Mesendoderm (in vitro differentiated cells): ENCODE measurements at regions not wholly inside any gene's neighbourhood (a gene's known extent, or its start where the extent isn't known, plus 50 kb on each side); places are given as distances from the start of the nearest gene placed in this dataset.

Source experiments
- DNase-seq: peaks from one replicate; pipeline ENCODE4 v3.0.0; 2013
- H2AK5ac ChIP-seq: 2 replicates; pipeline ENCODE4 v1.6.1; 2013; ENCODE audit warnings: low read length, inconsistent platforms
- H2BK120ac ChIP-seq: 2 replicates; pipeline ENCODE4 v1.6.1; 2013; ENCODE audit warnings: low read depth, mild to moderate bottlenecking, low read length, moderate library complexity, mixed read lengths
- H2BK15ac ChIP-seq: replicated peaks from 2 replicates; pipeline ENCODE4 v1.6.1; 2013; ENCODE audit warnings: low read depth, mild to moderate bottlenecking, moderate library complexity
- H2BK5ac ChIP-seq: 2 replicates; pipeline ENCODE4 v1.6.1; 2013; ENCODE audit warnings: low read length, inconsistent platforms
- H3K18ac ChIP-seq: 2 replicates; pipeline ENCODE4 v1.6.1; 2013; ENCODE audit warnings: mild to moderate bottlenecking, low read length, mixed read lengths
- H3K23ac ChIP-seq: one replicate; pipeline ENCODE4 v1.6.1; 2013; ENCODE audit warnings: low read length
- H3K27ac ChIP-seq: 2 replicates; pipeline ENCODE4 v1.5.1; 2013; ENCODE audit warnings: low read depth, mild to moderate bottlenecking, inconsistent platforms, low read length, moderate library complexity
- H3K27me3 ChIP-seq: 2 replicates; pipeline ENCODE4 v1.6.1; 2013; ENCODE audit warnings: low read length, control low read depth, mild to moderate bottlenecking, inconsistent platforms; ENCODE audit not compliant: insufficient read depth, poor library complexity
- H3K36me3 ChIP-seq: 2 replicates; pipeline ENCODE4 v1.6.1; 2013; ENCODE audit warnings: low read length, inconsistent platforms; ENCODE audit not compliant: control insufficient read depth, insufficient read depth
- H3K4ac ChIP-seq: one replicate; pipeline ENCODE4 v1.6.1; 2013; ENCODE audit warnings: low read depth, mild to moderate bottlenecking, low read length, moderate library complexity
- H3K4me1 ChIP-seq: 2 replicates; pipeline ENCODE4 v1.6.1; 2013; ENCODE audit warnings: low read depth, low read length, inconsistent platforms; ENCODE audit not compliant: control insufficient read depth
- H3K4me2 ChIP-seq: 2 replicates; pipeline ENCODE4 v1.6.1; 2013; ENCODE audit warnings: low read length
- H3K4me3 ChIP-seq: 2 replicates; pipeline ENCODE4 v1.5.1; 2013; ENCODE audit warnings: mild to moderate bottlenecking, low read length
- H3K56ac ChIP-seq: one replicate; pipeline ENCODE4 v1.6.1; 2013; ENCODE audit warnings: low read length
- H3K79me1 ChIP-seq: 2 replicates; pipeline ENCODE4 v1.6.1; 2013; ENCODE audit warnings: low read length, inconsistent platforms
- H3K79me2 ChIP-seq: 2 replicates; pipeline ENCODE4 v1.6.1; 2013; ENCODE audit warnings: mild to moderate bottlenecking, low read length; ENCODE audit not compliant: control insufficient read depth, insufficient read depth
- H3K9ac ChIP-seq: 2 replicates; pipeline ENCODE4 v1.6.1; 2013; ENCODE audit warnings: low read length, inconsistent platforms
- H4K5ac ChIP-seq: one replicate; pipeline ENCODE4 v1.6.1; 2013; ENCODE audit warnings: low read length
- H4K8ac ChIP-seq: one replicate; pipeline ENCODE4 v1.6.1; 2013; ENCODE audit warnings: low read depth, mild to moderate bottlenecking, control low read depth, low read length, moderate library complexity
- WGBS: extraction: QIAGEN DNeasy Blood & Tissue Kit; methylation state at CpG from one replicate; pipeline ENCODE4 v1.1.7; 2013; ENCODE audit warnings: low lambda C conversion rate, missing lambda C conversion rate; ENCODE audit not compliant: insufficient coverage; ENCODE audit errors: extremely low coverage; 5-methylcytosine and 5-hydroxymethylcytosine counted together

DNA sequence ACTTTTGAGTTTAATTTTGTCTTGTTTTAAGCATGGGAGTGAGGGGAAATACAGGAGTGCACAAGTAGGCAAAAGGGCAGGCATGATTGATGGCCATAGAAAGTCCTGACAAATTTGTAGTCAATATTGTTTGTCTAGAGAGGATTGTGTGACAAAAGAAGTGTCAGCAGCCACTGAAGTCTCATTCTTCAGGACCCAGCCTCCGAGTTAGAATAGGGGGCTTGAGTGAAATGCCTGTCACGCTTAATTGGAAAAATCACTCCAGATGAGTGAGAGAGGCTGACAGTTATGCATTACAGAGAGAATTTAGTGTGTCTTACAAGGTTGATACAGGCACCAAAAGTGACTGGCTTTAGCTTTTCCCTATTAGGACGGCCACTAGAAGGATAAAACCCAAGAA is 81.9 kb upstream of the RPS23 start:
- no peak overlapping the region for H3K27ac ChIP-seq

DNA sequence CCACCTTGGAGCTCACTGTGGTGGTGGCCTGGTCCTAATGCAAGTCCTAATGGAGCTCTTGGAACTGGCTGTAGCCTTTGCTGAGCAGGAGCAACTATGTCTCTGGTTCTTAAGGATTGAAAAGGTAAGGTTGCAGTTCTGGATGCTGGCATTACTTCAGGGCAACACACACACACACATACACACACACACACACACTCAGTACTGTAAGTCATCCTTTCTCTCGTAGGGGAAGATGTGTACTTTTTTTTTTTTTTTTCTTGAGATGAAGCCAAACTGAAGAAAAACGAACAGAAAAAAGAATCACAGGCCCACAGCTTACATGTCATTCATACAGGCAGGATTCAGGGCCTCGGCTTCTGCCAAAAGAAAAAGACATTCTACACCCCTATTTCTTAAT is 81.1 kb upstream of the RPS23 start:
- no peaks in the 10 kb centered on the region for H3K27me3 ChIP-seq
- H3K18ac ChIP-seq: no peak overlapping the region
- no peak for DNase-seq
- no peaks in the 10 kb centered on the region for H3K79me2 ChIP-seq
- no peak overlapping the region for H3K23ac ChIP-seq
- H4K8ac ChIP-seq: no peak overlapping the region
- no peak overlapping the region for H3K9ac ChIP-seq
- H3K4me2 ChIP-seq: no peak overlapping the region
- H3K56ac ChIP-seq: no peak overlapping the region
- H2BK5ac ChIP-seq: no peak overlapping the region
- H4K5ac ChIP-seq: no peak overlapping the region
- no peak overlapping the region for H3K4ac ChIP-seq
- H2AK5ac ChIP-seq: no peak overlapping the region
- peaks cover 2% of the 10 kb centered on the region for H3K4me1 ChIP-seq
- H3K4me3 ChIP-seq: no peak overlapping the region
- no peak overlapping the region for H2BK15ac ChIP-seq
- WGBS: no CpG with 5 or more reads among the region's 3 CpGs
- no peaks in the 10 kb centered on the region for H3K36me3 ChIP-seq
- H3K27ac ChIP-seq: no peak overlapping the region
- H3K79me1 ChIP-seq: no peaks in the 10 kb centered on the region
- no peak overlapping the region for H2BK120ac ChIP-seq

More for the DNA sequence above, 81.9 kb upstream of the RPS23 start:
- Histone ChIP-seq H3K27me3 (no peaks in the 10 kb centered on the region), H3K4me2 (no peak overlapping the region), H3K23ac (no peak overlapping the region), H3K4me1 (peaks cover 2% of the 10 kb centered on the region), H3K56ac (no peak overlapping the region), H3K18ac (no peak overlapping the region), H2BK120ac (no peak overlapping the region), H2AK5ac (no peak overlapping the region), H3K36me3 (no peaks in the 10 kb centered on the region), H3K79me1 (no peaks in the 10 kb centered on the region), H3K4ac (no peak overlapping the region), H2BK5ac (no peak overlapping the region), H3K79me2 (no peaks in the 10 kb centered on the region), H4K5ac (no peak overlapping the region), H4K8ac (no peak overlapping the region), H3K4me3 (no peak overlapping the region), H3K9ac (no peak overlapping the region), H2BK15ac (no peak overlapping the region)
- no peak for DNase-seq
- WGBS: no CpG with 5 or more reads among the region's 3 CpGs

DNA sequence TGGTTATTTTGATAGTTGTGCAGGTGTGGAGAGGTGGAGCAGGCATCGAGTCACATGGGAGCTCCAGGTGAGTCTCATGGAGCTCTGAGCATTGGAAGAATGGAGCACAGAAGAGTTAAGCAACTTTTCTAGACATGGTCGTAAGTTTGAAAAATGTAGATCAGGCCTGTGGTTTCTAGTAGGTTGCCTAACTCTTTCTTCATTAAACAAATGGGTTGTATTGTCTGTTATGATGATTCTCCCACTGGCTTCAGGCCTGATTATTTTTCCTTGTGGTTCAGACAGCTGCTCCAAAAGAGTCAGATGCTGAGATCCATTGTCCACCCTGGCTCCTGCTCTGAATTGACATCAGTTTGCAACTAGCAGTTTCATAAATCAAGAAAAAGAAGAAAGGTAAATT is 80.3 kb upstream of the RPS23 start:
- Histone ChIP-seq H3K27ac (no peak overlapping the region), H3K79me2 (no peaks in the 10 kb centered on the region), H3K56ac (no peak overlapping the region), H3K4me2 (no peak overlapping the region), H3K4me3 (no peak overlapping the region), H2BK15ac (no peak overlapping the region), H3K27me3 (no peaks in the 10 kb centered on the region), H3K4ac (no peak overlapping the region), H4K8ac (peak overlapping the region; percentile 81), H2BK120ac (no peak overlapping the region), H3K18ac (no peak overlapping the region), H3K4me1 (peaks cover 2% of the 10 kb centered on the region), H3K36me3 (no peaks in the 10 kb centered on the region), H3K79me1 (no peaks in the 10 kb centered on the region), H4K5ac (no peak overlapping the region), H3K9ac (no peak overlapping the region), H2BK5ac (no peak overlapping the region), H3K23ac (no peak overlapping the region), H2AK5ac (no peak overlapping the region)
- no peak for DNase-seq
- no CpG with 5 or more reads among the region's 2 CpGs for whole genome bisulfite sequencing

DNA sequence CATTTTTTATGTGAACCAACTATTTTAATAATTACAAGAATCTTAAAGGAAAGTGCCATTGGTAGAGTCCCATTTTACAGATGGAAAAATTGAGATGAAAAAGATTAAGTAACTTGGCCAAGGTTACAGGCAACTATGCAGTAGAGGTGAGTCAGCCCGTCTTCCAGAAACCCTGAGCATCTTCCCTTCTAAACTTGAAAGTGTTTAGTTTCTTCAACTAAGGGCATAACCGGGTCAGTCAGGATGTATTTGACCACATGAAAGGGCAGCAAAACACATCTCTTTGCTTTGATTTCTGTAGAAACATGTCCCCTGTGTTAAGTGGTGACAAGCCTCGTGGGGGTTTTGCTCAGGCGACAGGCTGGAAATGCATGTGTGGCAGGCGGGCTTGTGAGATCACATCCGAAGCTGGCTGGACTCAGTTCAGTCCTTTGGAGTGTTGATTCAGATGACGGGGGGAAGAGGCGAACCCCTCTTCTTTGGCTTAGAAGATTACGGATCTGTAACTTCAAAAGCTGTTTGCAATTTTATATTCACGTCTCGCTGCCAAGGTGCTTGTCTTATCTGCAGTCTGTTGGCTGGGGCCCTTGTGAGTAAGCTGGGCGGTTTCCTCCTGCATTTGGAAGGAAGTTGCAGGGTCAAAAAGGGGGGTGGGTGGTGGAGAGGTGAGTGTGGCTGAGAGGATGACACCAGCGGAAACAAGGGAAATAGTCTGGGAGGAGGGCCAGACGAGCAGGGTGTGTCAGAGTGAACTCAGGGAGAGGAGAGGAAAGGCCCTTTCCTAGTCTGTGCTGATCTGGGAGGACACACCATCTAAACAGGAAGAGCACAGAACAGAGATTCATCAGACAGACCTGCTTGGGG is 78.9 kb upstream of the RPS23 start:
- Histone ChIP-seq H3K27me3 (no peaks in the 10 kb centered on the region), H3K18ac (peak overlapping the region; percentile 19), H3K23ac (no peak overlapping the region), H2AK5ac (no peak overlapping the region), H3K36me3 (no peaks in the 10 kb centered on the region), H3K4ac (no peak overlapping the region), H3K79me1 (no peaks in the 10 kb centered on the region), H3K27ac (no peak overlapping the region), H4K5ac (no peak overlapping the region), H3K4me3 (no peak overlapping the region), H2BK15ac (no peak overlapping the region), H2BK5ac (no peak overlapping the region), H3K4me1 (peaks cover 2% of the 10 kb centered on the region), H3K9ac (no peak overlapping the region), H4K8ac (no peak overlapping the region), H2BK120ac (no peak overlapping the region), H3K56ac (peak overlapping the region; percentile 29), H3K4me2 (no peak overlapping the region), H3K79me2 (no peaks in the 10 kb centered on the region)
- DNase-seq: peak; percentile 81
- no CpG with 5 or more reads among the region's 14 CpGs for WGBS

DNA sequence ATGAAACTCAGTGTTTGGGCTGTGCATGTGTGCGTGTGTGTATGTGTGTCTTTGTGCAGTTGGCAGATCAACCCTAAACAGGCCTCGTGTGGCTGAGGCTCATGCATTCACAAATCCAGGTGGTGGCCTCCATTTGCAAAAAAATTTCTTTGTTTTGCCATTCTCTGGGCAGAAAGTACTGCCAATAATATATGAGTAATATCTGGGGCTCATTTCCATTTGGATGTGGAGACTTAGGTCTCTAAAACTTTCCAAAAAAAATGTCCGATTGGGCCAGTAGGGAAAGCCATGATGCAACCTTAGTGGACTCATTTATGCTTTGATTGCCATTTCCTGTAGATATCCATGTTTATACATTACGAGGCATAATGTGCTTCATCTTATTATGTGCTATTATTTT is 77.9 kb upstream of the RPS23 start:
- Histone ChIP-seq H2BK5ac (no peak overlapping the region), H3K9ac (no peak overlapping the region), H2AK5ac (no peak overlapping the region), H3K18ac (no peak overlapping the region), H4K8ac (no peak overlapping the region), H3K79me2 (no peaks in the 10 kb centered on the region), H3K4me2 (no peak overlapping the region), H3K27ac (no peak overlapping the region), H3K27me3 (no peaks in the 10 kb centered on the region), H3K36me3 (no peaks in the 10 kb centered on the region), H3K4me1 (peaks cover 2% of the 10 kb centered on the region), H3K4me3 (no peak overlapping the region), H3K56ac (no peak overlapping the region), H3K4ac (no peak overlapping the region), H3K79me1 (no peaks in the 10 kb centered on the region), H3K23ac (no peak overlapping the region), H2BK120ac (no peak overlapping the region), H4K5ac (no peak overlapping the region), H2BK15ac (no peak overlapping the region)
- WGBS: no CpG with 5 or more reads among the region's 4 CpGs
- DNase-seq: no peak

DNA sequence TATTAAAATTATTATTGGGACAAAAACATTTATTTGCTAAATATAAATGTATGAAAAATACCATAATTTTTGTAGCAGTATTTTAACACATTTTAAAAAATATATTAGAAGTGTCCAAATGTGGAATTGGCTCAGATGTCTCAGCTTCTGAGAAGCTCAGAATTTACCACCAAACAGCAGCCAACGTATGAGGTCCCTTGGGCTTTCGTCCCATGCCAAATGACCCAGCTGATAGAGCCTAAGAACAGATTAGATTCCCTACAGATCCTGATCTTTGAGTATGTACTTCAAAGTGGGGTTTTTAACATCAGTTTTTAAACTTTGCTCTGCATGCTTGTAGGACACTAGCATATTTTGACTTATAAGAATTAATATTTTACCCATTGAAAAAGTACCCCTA is 77.3 kb upstream of the RPS23 start:
- Histone ChIP-seq H3K79me2 (no peaks in the 10 kb centered on the region), H2BK5ac (no peak overlapping the region), H3K9ac (no peak overlapping the region), H3K4me1 (peaks cover 2% of the 10 kb centered on the region), H3K79me1 (no peaks in the 10 kb centered on the region), H3K23ac (no peak overlapping the region), H2BK120ac (no peak overlapping the region), H3K4ac (no peak overlapping the region), H2AK5ac (no peak overlapping the region), H2BK15ac (no peak overlapping the region), H3K27ac (no peak overlapping the region), H3K56ac (no peak overlapping the region), H3K4me2 (no peak overlapping the region), H3K27me3 (no peaks in the 10 kb centered on the region), H4K8ac (no peak overlapping the region), H3K18ac (no peak overlapping the region), H3K4me3 (no peak overlapping the region), H3K36me3 (no peaks in the 10 kb centered on the region), H4K5ac (no peak overlapping the region)
- WGBS: no CpG with 5 or more reads among the region's 2 CpGs
- no peak for DNase-seq
